AG10803 (cell line): ENCODE measurements at regions not wholly inside any gene's neighbourhood (a gene's known extent, or its start where the extent isn't known, plus 50 kb on each side); places are given as distances from the start of the nearest gene placed in this dataset.

Experiments used
- DNase-seq: peaks from one replicate; pipeline ENCODE4 v3.0.0; 2010; ENCODE audit warnings: low read depth
- H3K4me3 ChIP-seq: 2 replicates; pipeline ENCODE4 v1.5.1; 2011; ENCODE audit warnings: mild to moderate bottlenecking, low read length, control low read depth
- CTCF ChIP-seq: conservative IDR thresholded peaks from 2 replicates; pipeline ENCODE4 v1.5.1; 2011; ENCODE audit warnings: mild to moderate bottlenecking, low read length, control low read depth, inconsistent platforms

DNA sequence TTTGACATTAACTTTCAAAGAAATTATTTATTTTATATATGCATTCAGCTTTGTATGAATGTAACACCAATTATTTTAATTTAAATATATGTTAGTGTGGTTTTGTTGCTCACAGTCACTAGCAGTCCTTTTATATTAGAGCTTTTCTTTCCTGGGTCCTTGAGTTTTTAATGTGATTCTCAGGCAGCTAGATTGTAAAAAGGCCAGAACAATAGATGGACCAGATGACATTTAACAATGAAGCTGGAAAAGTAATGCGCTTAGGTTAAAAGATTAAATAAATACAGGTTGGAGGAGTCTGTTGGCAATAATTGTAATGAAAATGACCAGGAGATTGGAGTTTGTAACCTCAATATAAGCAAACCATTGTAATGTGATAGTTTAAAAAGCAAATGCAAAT is 171.1 kb downstream of the FTCDNL1 start:
- no peak for TF ChIP-seq CTCF
- DNase-seq: no peak
- H3K4me3 ChIP-seq: no peak overlapping the region

DNA sequence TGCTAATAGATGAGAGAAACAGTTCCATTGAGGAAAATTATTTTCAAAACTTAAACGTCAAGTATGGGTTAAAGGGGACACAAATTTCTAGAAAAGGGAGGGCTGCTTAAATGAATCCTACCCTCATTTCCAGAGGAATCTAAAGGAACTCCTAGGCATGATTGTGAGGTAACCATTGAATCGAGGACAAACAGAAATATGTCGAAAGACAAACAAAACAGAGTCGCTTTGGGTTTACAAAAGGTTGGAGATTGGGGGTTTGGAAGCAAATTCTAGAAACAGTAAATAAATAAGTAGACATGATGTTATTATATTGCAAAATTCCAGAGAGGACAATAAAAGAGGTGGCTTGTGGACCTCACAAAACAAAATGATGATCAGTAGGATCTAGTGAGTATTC is 173.1 kb downstream of the FTCDNL1 start:
- H3K4me3 ChIP-seq: no peak overlapping the region
- DNase-seq: no peak
- no peak for TF ChIP-seq CTCF

DNA sequence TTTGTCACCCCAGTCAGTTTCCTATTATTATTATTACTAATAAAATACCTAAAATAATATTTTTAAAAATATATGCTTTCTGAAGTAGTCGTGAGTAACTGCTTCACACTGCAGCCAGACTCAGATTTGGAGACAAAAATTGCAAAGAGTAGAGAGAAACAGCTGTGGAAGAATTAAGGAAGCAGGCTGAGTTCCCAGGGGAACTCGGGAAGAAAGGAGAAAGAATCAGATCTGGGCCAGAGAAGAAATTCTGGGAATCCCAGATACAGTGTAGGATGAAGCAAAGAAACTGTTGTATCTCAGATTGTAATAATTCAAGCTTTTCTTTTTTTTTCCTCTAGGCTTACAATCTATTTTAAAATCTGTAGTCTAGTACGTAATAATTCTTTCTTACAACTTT is 182.3 kb downstream of the FTCDNL1 start:
- no peak for DNase-seq
- no peak for TF ChIP-seq CTCF
- no peak overlapping the region for H3K4me3 ChIP-seq

DNA sequence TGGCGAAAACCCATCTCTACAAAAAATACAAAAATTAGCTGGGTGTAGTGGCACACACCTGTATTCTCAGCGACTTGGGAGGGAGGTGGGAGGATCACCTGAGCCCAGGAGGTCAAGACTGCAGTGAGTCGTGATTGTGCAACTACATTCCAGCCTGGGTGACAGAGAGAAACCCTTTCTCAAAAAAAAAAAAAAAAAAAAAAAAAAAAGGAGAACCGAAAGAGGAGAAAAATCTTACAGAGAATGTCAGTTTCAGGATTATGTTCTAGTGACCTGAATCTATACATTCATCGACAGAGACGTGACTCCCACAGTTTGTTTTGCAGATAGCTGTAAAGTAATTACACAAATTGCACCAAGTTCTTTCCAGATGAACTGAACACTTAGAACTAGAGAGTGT is 187.8 kb downstream of the FTCDNL1 start:
- no peak for TF ChIP-seq CTCF
- H3K4me3 ChIP-seq: no peak overlapping the region
- DNase-seq: no peak

GRCh38 chr2:199662255-199662654 is 188.7 kb downstream of the FTCDNL1 start:
- H3K4me3 ChIP-seq: no peak overlapping the region
- DNase-seq: no peak
- TF ChIP-seq CTCF: no peak

- no peak overlapping the region for H3K4me3 ChIP-seq
- TF ChIP-seq CTCF: no peak
- DNase-seq: no peak
Observed at GRCh38 chr2:199660167-199660566, 190.8 kb downstream of the FTCDNL1 start.

DNA sequence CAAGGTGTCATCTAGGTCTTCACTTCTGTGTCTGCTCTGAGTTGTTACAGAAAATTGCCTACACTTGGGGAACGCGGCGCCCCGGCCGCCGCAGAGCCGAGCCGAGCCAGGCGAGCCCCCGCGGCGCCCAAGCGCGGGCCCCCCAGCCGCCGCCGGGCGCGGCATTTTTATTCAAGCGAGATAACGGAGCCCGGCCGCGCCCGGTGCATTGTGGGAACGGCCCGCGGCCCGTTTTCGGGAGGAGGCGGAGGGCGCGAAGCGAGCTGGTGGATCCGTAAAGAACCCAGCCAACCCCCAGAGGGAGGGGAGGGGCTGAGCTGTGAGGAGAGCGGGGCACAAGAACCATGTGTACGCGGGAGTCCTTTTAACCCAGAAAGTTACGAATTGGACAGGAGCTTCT is 191.8 kb downstream of the FTCDNL1 start:
- peak; percentile 29 for DNase-seq
- H3K4me3 ChIP-seq: peak overlapping the region; percentile 56
- no peak for TF ChIP-seq CTCF
